GM23338 (cell line): ENCODE measurements at regions not wholly inside any gene's neighbourhood (a gene's known extent, or its start where the extent isn't known, plus 50 kb on each side); places are given as distances from the start of the nearest gene placed in this dataset.

ENCODE experiments used
- ATAC-seq: fragments of 200-7000 bp; cut with Tn5 transposase; 3 replicates; pipeline ENCODE4 v1.9.1; 2020
- DNase-seq: peaks from one replicate; pipeline ENCODE4 v3.0.0-alpha.2; 2015; ENCODE audit warnings: low spot score
- H2AFZ ChIP-seq: fragments of 200-600 bp; sonication (generic); 2 replicates; pipeline ENCODE4 v1.8.0; 2016; ENCODE audit warnings: antibody characterized with exemption, mild to moderate bottlenecking, moderate library complexity
- H3F3A ChIP-seq: fragments of 200-600 bp; sonication (generic); replicated peaks from 2 replicates; pipeline ENCODE4 v1.8.0; 2017; ENCODE audit warnings: antibody characterized with exemption, mixed run types, low read depth
- H3K27ac ChIP-seq: fragments of 200-600 bp; sonication (generic); 2 replicates; pipeline ENCODE4 v1.6.1; 2016; ENCODE audit warnings: low read depth
- H3K27me3 ChIP-seq: fragments of 200-600 bp; sonication (generic); 2 replicates; pipeline ENCODE4 v1.8.0; 2016; ENCODE audit warnings: mild to moderate bottlenecking, mixed run types, moderate library complexity; ENCODE audit not compliant: insufficient read depth
- H3K36me3 ChIP-seq: fragments of 200-600 bp; sonication (generic); 2 replicates; pipeline ENCODE4 v1.8.0; 2016; ENCODE audit warnings: mild to moderate bottlenecking; ENCODE audit not compliant: insufficient read depth
- H3K4me1 ChIP-seq: fragments of 200-600 bp; sonication (generic); 2 replicates; pipeline ENCODE4 v1.8.0; 2016; ENCODE audit warnings: mild to moderate bottlenecking, moderate library complexity; ENCODE audit not compliant: insufficient read depth
- H3K4me2 ChIP-seq: fragments of 200-600 bp; sonication (generic); 2 replicates; pipeline ENCODE4 v1.7.1; 2017; ENCODE audit warnings: mixed run types
- H3K4me3 ChIP-seq: fragments of 200-600 bp; sonication (generic); 2 replicates; pipeline ENCODE4 v1.6.1; 2016; ENCODE audit warnings: mixed run types
- H3K79me2 ChIP-seq: fragments of 200-600 bp; sonication (generic); replicated peaks from 2 replicates; pipeline ENCODE4 v1.8.0; 2017; ENCODE audit warnings: mild to moderate bottlenecking; ENCODE audit not compliant: insufficient read depth
- H3K9me2 ChIP-seq: fragments of 200-600 bp; sonication (generic); 2 replicates; pipeline ENCODE4 v1.8.0; 2017; ENCODE audit not compliant: insufficient read depth
- H4K20me1 ChIP-seq: fragments of 200-600 bp; sonication (generic); replicated peaks from 2 replicates; pipeline ENCODE4 v1.8.0; 2017; ENCODE audit warnings: mild to moderate bottlenecking; ENCODE audit not compliant: insufficient read depth
- H3K27ac Mint-ChIP-seq: 2 replicates; pipeline ENCODE4 v1.8.0; 2020; ENCODE audit warnings: inconsistent platforms, mild to moderate bottlenecking, moderate library complexity, mixed read lengths
- H3K27me3 Mint-ChIP-seq: 3 replicates; pipeline ENCODE4 v1.8.0; 2022; ENCODE audit warnings: low read depth, mild to moderate bottlenecking, moderate library complexity, mixed read lengths, inconsistent platforms; ENCODE audit not compliant: insufficient read depth, poor library complexity
- H3K36me3 Mint-ChIP-seq: 3 replicates; pipeline ENCODE4 v1.8.0; 2021; ENCODE audit warnings: low read depth, mild to moderate bottlenecking, inconsistent platforms, moderate library complexity, mixed read lengths
- H3K4me1 Mint-ChIP-seq: 3 replicates; pipeline ENCODE4 v1.8.0; 2020; ENCODE audit warnings: mild to moderate bottlenecking, inconsistent platforms, mixed read lengths
- H3K4me3 Mint-ChIP-seq: 3 replicates; pipeline ENCODE4 v1.8.0; 2021; ENCODE audit warnings: moderate library complexity, mild to moderate bottlenecking, inconsistent platforms, mixed read lengths
- H3K9me3 Mint-ChIP-seq: 3 replicates; pipeline ENCODE4 v1.8.0; 2020; ENCODE audit warnings: moderate library complexity, mild to moderate bottlenecking, inconsistent platforms, mixed read lengths
- CREB1 ChIP-seq: fragments of 250-450 bp; sonication (Bioruptor Pico); IDR thresholded peaks from 2 replicates; pipeline ENCODE4 v1.5.0; 2020; ENCODE audit warnings: low read depth, mild to moderate bottlenecking, moderate library complexity
- CTCF ChIP-seq, 2 experiments: fragments of 200-600 bp in 1 of 2; sonication (generic) in 1 of 2; conservative IDR thresholded peaks; 2 replicates each; pipeline versions ENCODE4 v1.5.1 to v1.6.1; 2016 to 2017; ENCODE audit warnings: antibody characterized with exemption in 2 of 2, low read depth in 2 of 2, mild to moderate bottlenecking in 2 of 2, moderate library complexity in 1 of 2
- ETS1 ChIP-seq: IDR thresholded peaks from 2 replicates; pipeline ENCODE4 v1.6.1; 2016; ENCODE audit warnings: antibody characterized with exemption
- EZH2phosphoT487 ChIP-seq: fragments of 200-600 bp; sonication (generic); IDR thresholded peaks from one replicate; pipeline ENCODE4 v1.8.1; 2018; ENCODE audit warnings: antibody characterized with exemption; ENCODE audit not compliant: unreplicated experiment
- JUNB ChIP-seq: IDR thresholded peaks from one replicate; pipeline ENCODE4 v1.6.1; 2016; ENCODE audit warnings: antibody characterized with exemption; ENCODE audit not compliant: unreplicated experiment
- REST ChIP-seq: IDR thresholded peaks from one replicate; pipeline ENCODE4 v1.6.1; 2018; ENCODE audit warnings: antibody characterized with exemption; ENCODE audit not compliant: unreplicated experiment
- ZNF114 ChIP-seq: fragments of 250-450 bp; sonication (Bioruptor Pico); IDR thresholded peaks from 2 replicates; pipeline ENCODE4 v1.5.0; 2020; ENCODE audit warnings: mild to moderate bottlenecking, moderate library complexity
- ZNF331 ChIP-seq: fragments of 250-450 bp; sonication (Bioruptor Pico); IDR thresholded peaks from 2 replicates; pipeline ENCODE4 v1.5.0; 2020; ENCODE audit warnings: low read depth, mild to moderate bottlenecking, moderate library complexity
- ZNF462 ChIP-seq: fragments of 250-450 bp; sonication (Bioruptor Pico); IDR thresholded peaks from 2 replicates; pipeline ENCODE4 v1.5.0; 2020; ENCODE audit warnings: mild to moderate bottlenecking, moderate library complexity

- Histone ChIP-seq H3K4me2 (no peak overlapping the region), H3K4me3 (no peak overlapping the region), H3K9me2 (no peaks in the 10 kb centered on the region; the same call in 1 of the 2 replicates), H3K79me2 (no peaks in the 10 kb centered on the region), H3K27me3 (no peaks in the 10 kb centered on the region), H2AFZ (peak overlapping the region; percentile 38; the same call in 1 of the 2 replicates), H3F3A (no peaks in the 10 kb centered on the region), H4K20me1 (no peaks in the 10 kb centered on the region), H3K36me3 (no peaks in the 10 kb centered on the region), H3K4me1 (no peaks in the 10 kb centered on the region), H3K27ac (no peak overlapping the region)
- no peak for TF ChIP-seq ZNF331
- no peak for TF ChIP-seq ZNF462
- TF ChIP-seq ETS1 = no peak
- TF ChIP-seq REST = no peak
- TF ChIP-seq ZNF114 = no peak
- TF ChIP-seq EZH2phosphoT487 = no peak
- TF ChIP-seq CTCF (conservative IDR thresholded peaks at IDR 0.05; ENCODE audit: low read depth in 2 of 2) = no peak
- TF ChIP-seq CREB1 (CRISPR knock-in tag) = no peak
- TF ChIP-seq JUNB = no peak
- DNase-seq (no peak), ATAC-seq (no peak)
- H3K27ac Mint-ChIP-seq = no peak overlapping the region
- peaks cover 2% of the 10 kb centered on the region; the same call in 2 of the 3 replicates for H3K4me1 Mint-ChIP-seq
- H3K36me3 Mint-ChIP-seq = no peaks in the 10 kb centered on the region; the same call in 2 of the 3 replicates
- H3K4me3 Mint-ChIP-seq = no peak overlapping the region
- H3K9me3 Mint-ChIP-seq = no peaks in the 10 kb centered on the region; the same call in none of the 3 replicates
- peaks cover 3% of the 10 kb centered on the region for H3K27me3 Mint-ChIP-seq
These were observed 128.3 kb downstream of the URI1 start for GRCh38 chr19:30070198-30070967.
